ENCODE measurements at regions not wholly inside any gene's neighbourhood (a gene's known extent, or its start where the extent isn't known, plus 50 kb on each side); places are given as distances from the start of the nearest gene placed in this dataset.
A peak's percentile ranks its signal among the peaks of the same experiment; 100 is the strongest.

GRCh38 chr12:92369056-92369455 is 223.4 kb upstream of the BTG1 start:
- no peak for DNase-seq
- no peak overlapping the region for H3K27ac Mint-ChIP-seq
- H3K36me3 Mint-ChIP-seq (ENCODE audit: low read depth), result peaks cover 3% of the 10 kb centered on the region
- CTCF ChIA-PET, result interaction anchor here (0.6 kb wide), 1 partner anchor 541 kb away, joined by 3 read pairs; no protein-coding TSS in a partner anchor
- peaks cover 45% of the 10 kb centered on the region for H3K4me1 Mint-ChIP-seq (ENCODE audit: low read depth)
- no peak overlapping the region for H3K4me3 Mint-ChIP-seq
- H3K27me3 Mint-ChIP-seq (ENCODE audit: low read depth), result no peaks in the 10 kb centered on the region
- intact Hi-C loops (cut with micrococcal nuclease), result no loop called here
- H3K9me3 Mint-ChIP-seq, result peaks cover 1% of the 10 kb centered on the region

DNA sequence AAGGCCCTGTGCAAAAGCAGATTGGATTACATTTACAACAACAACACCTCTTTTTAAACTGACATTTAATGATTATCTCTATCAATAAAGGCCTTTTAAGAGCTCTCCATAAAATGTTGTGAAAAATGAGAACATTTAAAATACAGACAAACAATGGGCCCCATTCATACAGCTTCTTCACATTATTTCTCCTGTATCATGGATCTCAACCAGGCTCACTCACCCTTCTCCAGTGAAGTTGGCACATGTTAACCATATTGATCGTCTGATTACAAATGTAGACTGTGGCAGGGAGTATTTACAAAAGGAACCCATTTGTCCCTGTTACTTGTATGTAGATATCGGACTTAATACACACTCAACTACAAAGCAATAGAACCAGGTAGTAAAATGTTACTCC is 220.2 kb upstream of the BTG1 start:
- peak overlapping the region; percentile 31 for H3K27ac Mint-ChIP-seq
- CTCF ChIA-PET, result interaction anchor here (1.0 to 1.1 kb wide), 3 partner anchors 19 to 216 kb away, joined by 3 to 5 read pairs (median 3); no protein-coding TSS in a partner anchor

GRCh38 chr12:92365333-92365732 is 219.7 kb upstream of the BTG1 start:
- H3K4me3 Mint-ChIP-seq, result no peak overlapping the region
- H3K27ac Mint-ChIP-seq, result peak overlapping the region; percentile 31
- peaks cover 58% of the 10 kb centered on the region for H3K4me1 Mint-ChIP-seq (ENCODE audit: low read depth)
- H3K27me3 Mint-ChIP-seq (ENCODE audit: low read depth), result no peaks in the 10 kb centered on the region
- DNase-seq, result no peak
- CTCF ChIA-PET, result interaction anchor here (1.0 to 3.1 kb wide), 5 partner anchors 13 to 216 kb away, joined by 3 to 14 read pairs (median 3); no protein-coding TSS in a partner anchor
- H3K9me3 Mint-ChIP-seq, result peaks cover 11% of the 10 kb centered on the region
- intact Hi-C loops (cut with micrococcal nuclease), result no loop called here
- H3K36me3 Mint-ChIP-seq (ENCODE audit: low read depth), result peaks cover 16% of the 10 kb centered on the region

More for the DNA sequence above, 220.2 kb upstream of the BTG1 start:
- Mint-ChIP-seq H3K4me3 (no peak overlapping the region), H3K27me3 (ENCODE audit: low read depth) (no peaks in the 10 kb centered on the region), H3K9me3 (peaks cover 6% of the 10 kb centered on the region), H3K36me3 (ENCODE audit: low read depth) (peaks cover 11% of the 10 kb centered on the region), H3K4me1 (ENCODE audit: low read depth) (peaks cover 58% of the 10 kb centered on the region)
- intact Hi-C loops (cut with micrococcal nuclease), result no loop called here
- no peak for DNase-seq

DNA sequence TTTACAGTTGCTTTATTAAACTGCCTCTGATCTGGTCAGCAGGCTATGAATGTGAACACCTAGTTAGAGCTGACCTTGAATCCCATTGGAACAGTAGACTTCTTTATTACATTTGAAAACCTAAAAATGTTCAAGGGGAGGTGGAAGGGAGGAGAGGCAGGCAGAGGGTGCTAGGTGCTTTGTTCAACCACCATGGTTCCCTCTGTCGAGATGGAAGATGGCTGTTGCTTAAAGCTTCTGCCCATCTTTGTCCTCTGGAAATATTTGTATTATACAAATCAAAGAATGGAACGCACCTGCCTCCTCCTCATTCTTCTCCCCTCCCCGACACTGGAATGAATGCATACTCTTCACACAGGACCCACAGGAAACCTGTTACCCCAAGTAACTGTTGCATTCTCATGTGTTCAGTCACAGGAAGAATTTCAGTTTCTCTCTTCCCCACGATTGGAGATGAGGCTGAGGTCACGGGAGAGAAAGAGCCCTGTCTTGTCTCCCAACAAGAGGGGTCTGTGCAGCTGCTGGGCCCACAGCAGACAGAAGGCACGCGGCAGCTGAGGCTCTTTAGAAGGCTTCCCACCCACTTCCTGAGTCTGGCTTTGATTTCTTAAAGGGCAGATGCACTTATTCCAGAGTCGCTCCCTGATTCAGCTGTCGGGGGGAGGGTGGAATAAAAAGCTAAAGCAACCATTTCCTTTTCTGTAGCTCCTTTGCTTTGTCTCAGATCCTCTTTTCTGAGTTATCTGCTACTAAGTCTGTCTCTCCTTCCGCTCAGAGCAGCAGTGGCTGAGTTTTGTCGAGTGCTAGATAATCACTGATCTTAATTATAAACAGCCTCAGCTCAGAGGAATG is 217.9 kb upstream of the BTG1 start:
- Mint-ChIP-seq H3K27ac (peak overlapping the region; percentile 84), H3K9me3 (peaks cover 14% of the 10 kb centered on the region), H3K27me3 (ENCODE audit: low read depth) (no peaks in the 10 kb centered on the region), H3K4me1 (ENCODE audit: low read depth) (peaks cover 66% of the 10 kb centered on the region), H3K36me3 (ENCODE audit: low read depth) (peaks cover 18% of the 10 kb centered on the region), H3K4me3 (peak overlapping the region; percentile 81)
- CTCF ChIA-PET, result interaction anchor here (0.5 to 3.1 kb wide), 4 partner anchors 21 to 251 kb away, joined by 3 to 14 read pairs (median 4); no protein-coding TSS in a partner anchor
- peak; percentile 56 for DNase-seq
- intact Hi-C loops (cut with micrococcal nuclease), result loop anchor here (2.0 to 5.0 kb wide), 2 partner anchors 35 to 486 kb away; no protein-coding TSS in a partner anchor

DNA sequence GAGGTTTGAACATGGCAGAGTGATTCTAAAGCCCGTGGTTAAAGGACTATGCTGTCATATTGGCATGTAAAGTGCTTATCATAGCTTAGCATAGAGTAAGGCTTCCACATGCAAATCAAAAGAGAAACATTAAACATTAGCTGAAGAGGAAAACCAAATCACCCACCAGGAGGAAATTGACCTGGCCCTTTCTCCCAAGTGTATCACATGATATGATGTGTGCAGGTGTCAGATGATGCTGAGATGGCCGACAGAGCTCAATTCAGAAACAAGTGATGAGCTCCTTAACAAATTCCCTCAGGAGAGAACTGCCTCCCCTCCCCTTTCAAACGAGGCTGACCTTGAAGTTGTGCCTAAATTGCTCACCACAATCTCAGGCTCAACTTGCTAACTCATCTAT is 217.1 kb upstream of the BTG1 start:
- Mint-ChIP-seq H3K4me1 (ENCODE audit: low read depth) (peaks cover 69% of the 10 kb centered on the region), H3K27ac (peak overlapping the region; percentile 84), H3K36me3 (ENCODE audit: low read depth) (peaks cover 18% of the 10 kb centered on the region), H3K4me3 (peak overlapping the region; percentile 81), H3K27me3 (ENCODE audit: low read depth) (no peaks in the 10 kb centered on the region), H3K9me3 (peaks cover 16% of the 10 kb centered on the region)
- DNase-seq, result peak; percentile 42
- CTCF ChIA-PET, result interaction anchor here (0.5 to 3.1 kb wide), 4 partner anchors 22 to 251 kb away, joined by 3 to 14 read pairs (median 4); no protein-coding TSS in a partner anchor
- intact Hi-C loops (cut with micrococcal nuclease), result loop anchor here (2.0 to 5.0 kb wide), 2 partner anchors 36 to 485 kb away; no protein-coding TSS in a partner anchor

GRCh38 chr12:92362126-92362525 is 216.5 kb upstream of the BTG1 start:
- peaks cover 19% of the 10 kb centered on the region for H3K9me3 Mint-ChIP-seq
- peaks cover 19% of the 10 kb centered on the region for H3K36me3 Mint-ChIP-seq (ENCODE audit: low read depth)
- no peak for DNase-seq
- intact Hi-C loops (cut with micrococcal nuclease), result loop anchor here (2.0 to 5.0 kb wide), 2 partner anchors 37 to 485 kb away; no protein-coding TSS in a partner anchor
- peaks cover 69% of the 10 kb centered on the region for H3K4me1 Mint-ChIP-seq (ENCODE audit: low read depth)
- H3K27me3 Mint-ChIP-seq (ENCODE audit: low read depth), result no peaks in the 10 kb centered on the region
- CTCF ChIA-PET, result interaction anchor here (3.1 kb wide), 1 partner anchor 46 kb away, joined by 14 read pairs; no protein-coding TSS in a partner anchor
- H3K4me3 Mint-ChIP-seq, result no peak overlapping the region
- peak overlapping the region; percentile 0 for H3K27ac Mint-ChIP-seq

GRCh38 chr12:92360543-92360942 is 214.9 kb upstream of the BTG1 start:
- CTCF ChIA-PET, result interaction anchor here (1.0 kb wide), 1 partner anchor 47 kb away, joined by 3 read pairs; no protein-coding TSS in a partner anchor
- Mint-ChIP-seq H3K4me3 (no peak overlapping the region), H3K27me3 (ENCODE audit: low read depth) (no peaks in the 10 kb centered on the region), H3K9me3 (peaks cover 19% of the 10 kb centered on the region), H3K27ac (peak overlapping the region; percentile 79), H3K36me3 (ENCODE audit: low read depth) (peaks cover 17% of the 10 kb centered on the region), H3K4me1 (ENCODE audit: low read depth) (peaks cover 73% of the 10 kb centered on the region)
- intact Hi-C loops (cut with micrococcal nuclease), result loop anchor here (5.0 kb wide), 1 partner anchor 483 kb away; no protein-coding TSS in a partner anchor
- no peak for DNase-seq

DNA sequence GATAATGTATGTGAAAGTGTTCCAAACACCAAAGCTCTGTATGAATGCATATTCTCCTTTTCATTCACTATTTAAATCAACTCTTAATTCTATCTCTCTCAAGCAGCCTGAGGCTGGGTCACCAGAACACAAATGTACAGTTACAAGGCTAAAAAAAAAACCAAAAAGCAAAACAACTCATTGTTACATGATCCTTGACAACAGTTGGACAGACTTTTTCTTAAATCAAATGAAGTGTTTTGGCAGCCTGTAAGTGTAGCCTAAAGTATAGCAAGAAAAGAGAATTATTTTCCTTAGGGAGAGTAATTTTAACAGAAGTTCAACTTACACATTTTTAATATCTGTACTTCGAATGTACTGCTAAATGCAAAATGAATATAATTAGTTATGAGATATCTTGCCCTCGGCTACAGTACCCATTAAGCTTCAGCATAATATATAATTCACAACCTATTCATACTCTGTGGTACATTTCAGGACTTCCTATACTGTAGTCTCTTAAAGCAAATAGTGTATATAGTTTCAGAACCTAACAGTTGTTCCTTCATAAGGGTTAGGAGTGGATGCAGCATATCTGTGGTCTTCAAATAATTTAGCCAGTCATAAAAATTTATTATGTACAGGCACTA is 214.0 kb upstream of the BTG1 start:
- CTCF ChIA-PET, result interaction anchor here (1.0 kb wide), 1 partner anchor 48 kb away, joined by 3 read pairs; no protein-coding TSS in a partner anchor
- no peaks in the 10 kb centered on the region for H3K27me3 Mint-ChIP-seq (ENCODE audit: low read depth)
- H3K27ac Mint-ChIP-seq, result peak overlapping the region; percentile 79
- no peak overlapping the region for H3K4me3 Mint-ChIP-seq
- peaks cover 19% of the 10 kb centered on the region for H3K9me3 Mint-ChIP-seq
- intact Hi-C loops (cut with micrococcal nuclease), result loop anchor here (5.0 kb wide), 1 partner anchor 482 kb away; no protein-coding TSS in a partner anchor
- H3K36me3 Mint-ChIP-seq (ENCODE audit: low read depth), result peaks cover 17% of the 10 kb centered on the region
- H3K4me1 Mint-ChIP-seq (ENCODE audit: low read depth), result peaks cover 68% of the 10 kb centered on the region
- no peak for DNase-seq

DNA sequence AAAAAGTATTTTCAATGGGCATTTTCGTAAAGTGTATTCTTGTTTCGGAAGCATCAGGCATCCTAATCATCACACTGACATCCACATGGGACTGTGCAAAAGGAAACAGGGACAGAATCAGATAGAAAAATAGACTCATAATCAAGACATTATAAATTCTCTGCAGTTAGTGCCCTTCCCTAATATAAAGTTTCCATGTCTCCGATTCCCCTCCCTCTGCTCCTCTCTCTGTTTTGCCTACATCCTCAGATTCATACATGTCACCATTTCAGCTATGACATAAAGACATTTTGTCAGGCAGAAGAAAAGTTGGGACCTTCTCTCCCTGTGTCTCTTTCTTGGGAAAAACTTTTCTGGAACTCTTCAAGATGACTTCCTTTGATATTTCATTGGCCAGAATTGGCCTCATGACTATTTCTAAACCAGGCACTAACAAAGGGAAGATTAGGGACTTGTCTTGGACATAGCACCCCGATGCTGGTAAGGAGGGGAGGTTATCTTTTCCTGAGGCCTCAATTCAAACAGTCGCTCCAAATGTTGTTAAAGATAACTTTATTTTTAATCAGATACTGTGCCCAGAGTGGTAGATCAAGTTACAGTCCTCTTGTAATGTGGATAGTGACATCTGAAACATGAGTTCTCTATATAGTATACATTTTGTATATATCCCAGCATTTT is 212.1 kb upstream of the BTG1 start:
- Mint-ChIP-seq H3K4me3 (no peak overlapping the region), H3K9me3 (peaks cover 19% of the 10 kb centered on the region), H3K27ac (no peak overlapping the region), H3K27me3 (ENCODE audit: low read depth) (no peaks in the 10 kb centered on the region), H3K36me3 (ENCODE audit: low read depth) (peaks cover 17% of the 10 kb centered on the region), H3K4me1 (ENCODE audit: low read depth) (peaks cover 50% of the 10 kb centered on the region)
- intact Hi-C loops (cut with micrococcal nuclease), result no loop called here
- no peak for DNase-seq
- CTCF ChIA-PET, result no interaction called here

DNA sequence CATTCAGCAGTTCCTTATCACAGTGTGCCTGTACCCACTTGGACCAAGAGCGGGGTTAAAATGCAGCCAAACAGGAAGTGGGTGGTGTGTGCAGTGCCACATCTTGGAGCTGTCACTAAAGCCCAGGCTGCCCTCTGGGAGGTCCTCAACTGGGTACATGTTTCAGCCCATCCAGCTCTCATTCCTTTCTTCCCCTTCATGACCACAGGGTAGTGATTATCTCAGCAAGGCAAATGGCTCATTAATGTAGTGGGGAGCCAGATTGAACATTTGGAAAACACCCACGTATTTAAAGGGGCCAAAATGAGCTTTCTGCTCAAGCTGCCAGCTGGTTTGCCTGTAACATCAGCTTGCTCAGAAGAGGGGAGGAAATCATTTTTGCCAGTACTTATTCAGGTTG is 210.8 kb upstream of the BTG1 start:
- Mint-ChIP-seq H3K36me3 (ENCODE audit: low read depth) (peaks cover 10% of the 10 kb centered on the region), H3K27me3 (ENCODE audit: low read depth) (no peaks in the 10 kb centered on the region), H3K9me3 (peaks cover 19% of the 10 kb centered on the region), H3K4me3 (no peak overlapping the region), H3K27ac (no peak overlapping the region), H3K4me1 (ENCODE audit: low read depth) (peaks cover 39% of the 10 kb centered on the region)
- DNase-seq, result no peak
- intact Hi-C loops (cut with micrococcal nuclease), result no loop called here
- CTCF ChIA-PET, result no interaction called here

DNA sequence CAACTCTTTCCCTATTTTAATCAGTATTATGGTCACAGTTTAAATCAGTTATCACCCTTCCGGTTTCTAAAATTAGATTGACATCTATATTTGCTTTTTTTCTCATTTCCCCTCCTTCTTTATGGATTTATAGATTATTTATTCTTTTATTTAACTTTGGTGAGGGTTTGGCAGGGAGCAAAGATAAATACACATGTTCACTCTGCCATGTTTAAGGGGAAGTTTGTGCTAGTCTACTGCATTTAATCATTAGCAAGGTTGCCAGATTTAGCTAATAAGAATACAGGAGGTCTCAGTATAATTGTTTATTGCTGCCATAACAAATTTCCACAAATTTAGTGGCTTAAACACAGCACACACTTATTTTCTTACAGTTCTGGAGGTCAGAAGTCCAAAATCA is 204.0 kb upstream of the BTG1 start:
- intact Hi-C loops (cut with micrococcal nuclease), result no loop called here
- CTCF ChIA-PET, result no interaction called here
- H3K9me3 Mint-ChIP-seq, result peaks cover 2% of the 10 kb centered on the region

DNA sequence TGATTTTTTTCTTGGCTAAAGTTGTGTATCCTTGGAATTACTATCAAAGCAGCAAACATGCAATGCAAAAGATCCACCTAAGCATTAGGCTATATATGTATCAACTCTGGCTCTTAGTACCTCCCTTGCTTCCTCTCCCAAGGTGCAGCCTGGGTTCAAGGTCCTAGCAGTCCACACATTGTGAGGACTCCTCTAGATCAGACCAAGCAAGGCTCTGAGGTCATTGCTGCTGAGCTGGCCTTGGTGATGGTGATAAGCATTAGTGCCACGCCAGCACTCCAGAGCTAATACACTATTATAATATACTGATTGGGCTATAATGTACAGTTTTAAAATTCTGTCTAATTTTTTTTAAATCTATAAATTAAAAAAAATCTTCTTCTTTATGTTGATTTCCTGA is 196.9 kb upstream of the BTG1 start:
- Mint-ChIP-seq H3K27me3 (ENCODE audit: low read depth) (no peaks in the 10 kb centered on the region), H3K4me1 (ENCODE audit: low read depth) (peaks cover 18% of the 10 kb centered on the region), H3K9me3 (peaks cover 2% of the 10 kb centered on the region), H3K27ac (no peak overlapping the region), H3K36me3 (ENCODE audit: low read depth) (peaks cover 2% of the 10 kb centered on the region), H3K4me3 (no peak overlapping the region)
- no peak for DNase-seq
- intact Hi-C loops (cut with micrococcal nuclease), result no loop called here
- CTCF ChIA-PET, result no interaction called here

More for the DNA sequence above, 204.0 kb upstream of the BTG1 start:
- Mint-ChIP-seq H3K27me3 (ENCODE audit: low read depth) (no peaks in the 10 kb centered on the region), H3K4me3 (no peak overlapping the region), H3K27ac (no peak overlapping the region), H3K36me3 (ENCODE audit: low read depth) (no peaks in the 10 kb centered on the region), H3K4me1 (ENCODE audit: low read depth) (peaks cover 5% of the 10 kb centered on the region)
- no peak for DNase-seq

All from activated naive CD4-positive, alpha-beta T cell treated with anti-CD3 and anti-CD28 coated beads for 36 hours (primary cell).